Lung (tissue), 11 donors: ENCODE measurements at regions not wholly inside any gene's neighbourhood (a gene's known extent, or its start where the extent isn't known, plus 50 kb on each side); places are given as distances from the start of the nearest gene placed in this dataset.

Experiments
- ATAC-seq: fragments of 200-7000 bp; cut with Tn5 transposase; one replicate; pipeline ENCODE4 v1.9.1; 2020; ENCODE audit warnings: moderate number of reproducible peaks; ENCODE audit not compliant: insufficient read depth, low FRiP score
- DNase-seq, 3 donors: peaks; one replicate each; pipeline ENCODE4 v3.0.0-alpha.2; 2013 to 2017
- H3K27ac ChIP-seq, 2 donors: one replicate each; pipeline ENCODE4 v1.5.1; 2013; ENCODE audit warnings: mild to moderate bottlenecking in 2 of 2, moderate library complexity in 2 of 2, control low read depth in 1 of 2, inconsistent platforms in 1 of 2, low read depth in 1 of 2, low read length in 1 of 2
- H3K27me3 ChIP-seq, 3 donors: one replicate each; pipeline ENCODE4 v1.5.1; 2013; ENCODE audit warnings: low read length in 2 of 3; ENCODE audit not compliant: control insufficient read depth in 3 of 3, insufficient read depth in 3 of 3
- H3K36me3 ChIP-seq, 4 donors: one replicate each; pipeline ENCODE4 v1.5.1; 2013; ENCODE audit warnings: low read length in 4 of 4, mild to moderate bottlenecking in 1 of 4, moderate library complexity in 1 of 4; ENCODE audit not compliant: control insufficient read depth in 4 of 4, insufficient read depth in 4 of 4
- H3K4me1 ChIP-seq, 5 donors: one replicate each; pipeline ENCODE4 v1.5.1; 2013; ENCODE audit warnings: low read length in 5 of 5, mild to moderate bottlenecking in 2 of 5, moderate library complexity in 1 of 5; ENCODE audit not compliant: control insufficient read depth in 5 of 5, insufficient read depth in 5 of 5
- H3K4me3 ChIP-seq: one replicate; pipeline ENCODE4 v1.5.1; 2013; ENCODE audit warnings: mild to moderate bottlenecking, control low read depth, moderate library complexity
- H3K9ac ChIP-seq, 2 donors: one replicate each; pipeline ENCODE4 v1.5.1; 2013; ENCODE audit warnings: low read length in 2 of 2, control low read depth in 1 of 2; ENCODE audit not compliant: insufficient read depth in 1 of 2
- H3K9me3 ChIP-seq, 4 donors: one replicate each; pipeline ENCODE4 v1.5.1; 2013; ENCODE audit warnings: low read length in 3 of 4, mild to moderate bottlenecking in 1 of 4, moderate library complexity in 1 of 4; ENCODE audit not compliant: control insufficient read depth in 4 of 4, insufficient read depth in 3 of 4
- CTCF ChIP-seq: IDR thresholded peaks from 2 replicates; pipeline ENCODE4 v1.5.1; 2012; ENCODE audit warnings: mild to moderate bottlenecking; ENCODE audit errors: control extremely low read depth, extremely low read depth
- WGBS, 2 donors: extraction: QIAGEN DNeasy Blood & Tissue Kit; methylation state at CpG; one replicate each; pipeline ENCODE4 v1.1.7; 2013; 5-methylcytosine and 5-hydroxymethylcytosine counted together
- donor health status: control.
- donor health status: control.
- donor health status: Bipolar disorder and iron deficiency.
- donor health status: healthy.
- donor health status: DM: yes; HTN: yes; CAD: no.

GRCh38 chr22:48376936-48377712 lies 1450.5 kb downstream of the BRD1 start:
- no peak for DNase-seq
- no peaks in the 10 kb centered on the region for H3K36me3 ChIP-seq
- H3K4me1 ChIP-seq: peaks cover 0 to 2% (median 0%) of the 10 kb centered on the region in 5 donors
- ATAC-seq: no peak
- WGBS, 2 donors: 83 to 85% methylated on average over 8 of the region's 8 CpGs
- H3K4me3 ChIP-seq: no peak overlapping the region
- peaks cover 0 to 20% (median 10%) of the 10 kb centered on the region in 3 donors for H3K27me3 ChIP-seq
- H3K9ac ChIP-seq: no peak overlapping the region
- no peak overlapping the region for H3K27ac ChIP-seq
- no peak for TF ChIP-seq CTCF
- no peaks in the 10 kb centered on the region for H3K9me3 ChIP-seq

- no peaks in the 10 kb centered on the region for H3K36me3 ChIP-seq
- 30 to 58% methylated on average over 8 of the region's 8 CpGs for WGBS, 2 donors
- no peak for TF ChIP-seq CTCF
- H3K9me3 ChIP-seq: no peaks in the 10 kb centered on the region
- ATAC-seq (no peak), DNase-seq (no peak)
- no peak overlapping the region for H3K9ac ChIP-seq
- H3K4me1 ChIP-seq: peaks cover 0 to 2% (median 0%) of the 10 kb centered on the region in 5 donors
- no peak overlapping the region for H3K4me3 ChIP-seq
- H3K27me3 ChIP-seq: peaks cover 0 to 20% (median 10%) of the 10 kb centered on the region in 3 donors
- H3K27ac ChIP-seq: no peak overlapping the region
Measured at GRCh38 chr22:48376428-48376827, 1451.2 kb downstream of the BRD1 start.

GRCh38 chr22:48373626-48374173 lies 1454.0 kb downstream of the BRD1 start:
- H3K9ac ChIP-seq: no peak overlapping the region
- H3K9me3 ChIP-seq: no peaks in the 10 kb centered on the region
- H3K27ac ChIP-seq: no peak overlapping the region
- peaks cover 0 to 20% (median 10%) of the 10 kb centered on the region in 3 donors for H3K27me3 ChIP-seq
- 82 to 85% methylated on average over 12 of the region's 12 CpGs for WGBS, 2 donors
- H3K36me3 ChIP-seq: no peaks in the 10 kb centered on the region
- H3K4me1 ChIP-seq: peaks cover 0 to 13% (median 6%) of the 10 kb centered on the region in 5 donors
- no peak overlapping the region for H3K4me3 ChIP-seq
- DNase-seq: no peak
- ATAC-seq: no peak
- TF ChIP-seq CTCF: no peak
